ENCODE measurements at regions not wholly inside any gene's neighbourhood (a gene's known extent, or its start where the extent isn't known, plus 50 kb on each side); places are given as distances from the start of the nearest gene placed in this dataset.

DNA sequence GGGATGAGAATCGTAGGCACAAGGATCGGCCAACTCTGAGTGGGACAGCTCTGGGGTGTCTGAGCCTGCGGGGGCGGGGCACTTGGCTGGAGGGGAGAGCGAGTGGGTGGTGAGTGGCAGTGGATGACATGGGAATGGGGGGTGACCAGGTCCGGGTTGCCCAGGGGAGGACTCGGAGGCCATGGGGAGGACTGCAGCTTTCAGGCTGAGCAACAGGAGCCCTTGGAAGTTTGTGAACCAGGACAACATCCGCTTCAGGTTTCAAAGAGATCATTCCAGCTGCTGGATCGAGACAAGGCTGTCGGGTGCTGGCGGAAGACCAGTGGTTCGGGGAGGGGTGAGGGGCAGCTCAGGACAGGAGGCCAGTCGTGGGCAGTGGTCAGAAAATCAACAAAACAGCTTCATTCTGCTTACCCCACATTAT, 124.4 kb upstream of the IRF2BP2 start:
- TF ChIP-seq POLR2A (IDR thresholded peaks at IDR 0.05) = no peak
- TF ChIP-seq, protein P1, sequence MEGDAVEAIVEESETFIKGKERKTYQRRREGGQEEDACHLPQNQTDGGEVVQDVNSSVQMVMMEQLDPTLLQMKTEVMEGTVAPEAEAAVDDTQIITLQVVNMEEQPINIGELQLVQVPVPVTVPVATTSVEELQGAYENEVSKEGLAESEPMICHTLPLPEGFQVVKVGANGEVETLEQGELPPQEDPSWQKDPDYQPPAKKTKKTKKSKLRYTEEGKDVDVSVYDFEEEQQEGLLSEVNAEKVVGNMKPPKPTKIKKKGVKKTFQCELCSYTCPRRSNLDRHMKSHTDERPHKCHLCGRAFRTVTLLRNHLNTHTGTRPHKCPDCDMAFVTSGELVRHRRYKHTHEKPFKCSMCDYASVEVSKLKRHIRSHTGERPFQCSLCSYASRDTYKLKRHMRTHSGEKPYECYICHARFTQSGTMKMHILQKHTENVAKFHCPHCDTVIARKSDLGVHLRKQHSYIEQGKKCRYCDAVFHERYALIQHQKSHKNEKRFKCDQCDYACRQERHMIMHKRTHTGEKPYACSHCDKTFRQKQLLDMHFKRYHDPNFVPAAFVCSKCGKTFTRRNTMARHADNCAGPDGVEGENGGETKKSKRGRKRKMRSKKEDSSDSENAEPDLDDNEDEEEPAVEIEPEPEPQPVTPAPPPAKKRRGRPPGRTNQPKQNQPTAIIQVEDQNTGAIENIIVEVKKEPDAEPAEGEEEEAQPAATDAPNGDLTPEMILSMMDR (IDR thresholded peaks at IDR 0.05) = no peak
